ENCODE measurements at regions not wholly inside any gene's neighbourhood (a gene's known extent, or its start where the extent isn't known, plus 50 kb on each side); places are given as distances from the start of the nearest gene placed in this dataset.
"Not testable (repeated sequence)": the region's sequence is repeated elsewhere in the genome, so short reads cannot be mapped to it uniquely, and the experiment has no call there.

GRCh38 chr10:42177793-42178689 lies 460.3 kb downstream of the ZNF33B start:
- Mint-ChIP-seq H3K4me3 (peak overlapping the region; percentile 16), H3K27me3 (peaks cover 53% of the 10 kb centered on the region)
- H3K36me3 Mint-ChIP-seq (ENCODE audit: low read depth); H3K9me3 Mint-ChIP-seq; H3K27ac Mint-ChIP-seq; ATAC-seq (replicated peaks); H3K4me1 Mint-ChIP-seq: not testable (repeated sequence)

- H3K27me3 Mint-ChIP-seq: peaks cover 51% of the 10 kb centered on the region
- no peak overlapping the region for H3K27ac Mint-ChIP-seq
These were observed 461.1 kb downstream of the ZNF33B start for GRCh38 chr10:42177077-42177792.

GRCh38 chr10:42150428-42151061 lies 487.8 kb downstream of the ZNF33B start:
- H3K4me3 Mint-ChIP-seq: no peak overlapping the region
- no peak for ATAC-seq (replicated peaks)
- H3K36me3 Mint-ChIP-seq (ENCODE audit: low read depth): no peaks in the 10 kb centered on the region
- peaks cover 9% of the 10 kb centered on the region for H3K9me3 Mint-ChIP-seq
- no peaks in the 10 kb centered on the region for H3K4me1 Mint-ChIP-seq
- no peak overlapping the region for H3K27ac Mint-ChIP-seq
- peaks cover 9% of the 10 kb centered on the region for H3K27me3 Mint-ChIP-seq

More at GRCh38 chr10:42177077-42177792, 461.1 kb downstream of the ZNF33B start:
- H3K36me3 Mint-ChIP-seq (ENCODE audit: low read depth): peaks cover 8% of the 10 kb centered on the region
- H3K9me3 Mint-ChIP-seq: peaks cover 8% of the 10 kb centered on the region
- ATAC-seq (replicated peaks): no peak
- no peak overlapping the region for H3K4me3 Mint-ChIP-seq
- H3K4me1 Mint-ChIP-seq: no peaks in the 10 kb centered on the region

- Mint-ChIP-seq H3K4me1 (no peaks in the 10 kb centered on the region), H3K27ac (no peak overlapping the region), H3K36me3 (ENCODE audit: low read depth) (no peaks in the 10 kb centered on the region), H3K4me3 (no peak overlapping the region), H3K27me3 (peaks cover 6% of the 10 kb centered on the region), H3K9me3 (peaks cover 9% of the 10 kb centered on the region)
- ATAC-seq (replicated peaks): no peak
These were observed 488.5 kb downstream of the ZNF33B start for GRCh38 chr10:42149722-42150427.

GRCh38 chr10:42149027-42149700 lies 489.2 kb downstream of the ZNF33B start:
- H3K4me3 Mint-ChIP-seq: no peak overlapping the region

GRCh38 chr10:42146165-42146564 lies 492.2 kb downstream of the ZNF33B start:
- H3K27me3 Mint-ChIP-seq; H3K27ac Mint-ChIP-seq; ATAC-seq (replicated peaks); H3K4me3 Mint-ChIP-seq; H3K36me3 Mint-ChIP-seq (ENCODE audit: low read depth); H3K4me1 Mint-ChIP-seq: not testable (repeated sequence)
- H3K9me3 Mint-ChIP-seq: peaks cover 20% of the 10 kb centered on the region

More at GRCh38 chr10:42149027-42149700, 489.2 kb downstream of the ZNF33B start:
- H3K27me3 Mint-ChIP-seq: peaks cover 6% of the 10 kb centered on the region
- H3K9me3 Mint-ChIP-seq: peaks cover 12% of the 10 kb centered on the region
- no peaks in the 10 kb centered on the region for H3K36me3 Mint-ChIP-seq (ENCODE audit: low read depth)
- H3K27ac Mint-ChIP-seq: no peak overlapping the region
- ATAC-seq (replicated peaks): no peak
- no peaks in the 10 kb centered on the region for H3K4me1 Mint-ChIP-seq

DNA sequence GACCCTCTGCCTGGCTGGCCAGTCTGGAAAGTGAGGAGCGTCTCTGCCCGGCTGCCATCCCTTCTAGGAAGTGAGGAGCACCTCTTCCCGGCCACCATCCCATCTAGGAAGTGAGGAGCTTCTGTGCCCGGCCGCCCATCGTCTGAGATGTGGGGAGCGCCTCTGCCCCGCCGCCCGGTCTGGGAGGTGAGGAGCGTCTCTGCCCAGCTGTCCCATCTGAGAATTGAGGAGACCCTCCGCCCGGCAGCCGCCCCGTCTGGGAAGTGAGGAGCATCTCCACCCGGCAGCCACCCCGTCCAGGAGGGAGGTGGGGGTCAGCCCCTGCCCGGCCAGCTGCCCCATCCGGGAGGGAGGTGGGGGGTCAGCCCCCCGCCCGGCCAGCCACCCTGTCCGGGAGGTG lies 500.3 kb downstream of the ZNF33B start:
- H3K36me3 Mint-ChIP-seq (ENCODE audit: low read depth); H3K27me3 Mint-ChIP-seq; H3K4me1 Mint-ChIP-seq; H3K4me3 Mint-ChIP-seq; ATAC-seq (replicated peaks); H3K27ac Mint-ChIP-seq: not testable (repeated sequence)
- H3K9me3 Mint-ChIP-seq: peaks cover 11% of the 10 kb centered on the region

DNA sequence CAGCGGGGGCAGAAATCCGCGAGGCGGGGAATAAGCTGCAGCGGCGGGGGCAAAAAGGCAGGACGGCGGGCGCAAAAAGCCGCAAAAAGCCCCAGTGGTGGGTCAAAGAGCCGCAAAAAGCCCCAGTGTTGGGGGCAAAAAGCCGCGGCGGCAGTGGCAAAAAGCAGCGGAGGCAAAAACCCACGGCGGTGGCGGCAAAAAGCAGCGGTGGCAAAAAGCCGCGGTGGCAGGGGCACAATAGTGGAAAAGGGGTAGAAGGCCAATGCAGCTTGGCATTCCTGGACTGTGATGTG lies 525.3 kb downstream of the ZNF33B start:
- Mint-ChIP-seq H3K4me1 (no peaks in the 10 kb centered on the region), H3K4me3 (no peak overlapping the region), H3K36me3 (ENCODE audit: low read depth) (no peaks in the 10 kb centered on the region), H3K27me3 (no peaks in the 10 kb centered on the region), H3K27ac (no peak overlapping the region), H3K9me3 (peaks cover 7% of the 10 kb centered on the region)
- ATAC-seq (replicated peaks): no peak

- ATAC-seq (replicated peaks): no peak
- H3K9me3 Mint-ChIP-seq: peaks cover 7% of the 10 kb centered on the region
- H3K4me3 Mint-ChIP-seq: no peak overlapping the region
- no peaks in the 10 kb centered on the region for H3K27me3 Mint-ChIP-seq
- H3K36me3 Mint-ChIP-seq (ENCODE audit: low read depth): no peaks in the 10 kb centered on the region
- H3K27ac Mint-ChIP-seq: no peak overlapping the region
- no peaks in the 10 kb centered on the region for H3K4me1 Mint-ChIP-seq
These were observed 525.8 kb downstream of the ZNF33B start for GRCh38 chr10:42112331-42113157.

GRCh38 chr10:42111661-42112330 lies 526.6 kb downstream of the ZNF33B start:
- no peaks in the 10 kb centered on the region for H3K36me3 Mint-ChIP-seq (ENCODE audit: low read depth)
- ATAC-seq (replicated peaks): no peak
- H3K4me1 Mint-ChIP-seq: no peaks in the 10 kb centered on the region
- no peaks in the 10 kb centered on the region for H3K27me3 Mint-ChIP-seq
- H3K27ac Mint-ChIP-seq: no peak overlapping the region
- no peak overlapping the region for H3K4me3 Mint-ChIP-seq
- H3K9me3 Mint-ChIP-seq: peaks cover 5% of the 10 kb centered on the region

- Mint-ChIP-seq H3K36me3 (ENCODE audit: low read depth) (no peaks in the 10 kb centered on the region), H3K4me3 (no peak overlapping the region), H3K27me3 (no peaks in the 10 kb centered on the region), H3K4me1 (no peaks in the 10 kb centered on the region), H3K27ac (no peak overlapping the region), H3K9me3 (peaks cover 2% of the 10 kb centered on the region)
- no peak for ATAC-seq (replicated peaks)
These were observed 527.3 kb downstream of the ZNF33B start for GRCh38 chr10:42111076-42111475.

Measured in activated T-helper 17 cell treated with anti-CD3 and anti-CD28 coated beads, Interleukin-2, amount 50 U/mL, for 72 hours (primary cell).